GM23338 (cell line): ENCODE measurements at regions not wholly inside any gene's neighbourhood (a gene's known extent, or its start where the extent isn't known, plus 50 kb on each side); places are given as distances from the start of the nearest gene placed in this dataset.
A peak's percentile ranks its signal among the peaks of the same experiment; 100 is the strongest.

Source experiments
- CTCF ChIP-seq, 2 experiments: fragments of 200-600 bp in 1 of 2; sonication (generic) in 1 of 2; conservative IDR thresholded peaks; 2 replicates each; pipeline versions ENCODE4 v1.5.1 to v1.6.1; 2016 to 2017; ENCODE audit warnings: antibody characterized with exemption in 2 of 2, low read depth in 2 of 2, mild to moderate bottlenecking in 2 of 2, moderate library complexity in 1 of 2
- EZH2 ChIP-seq: fragments of 200-600 bp; sonication (generic); IDR thresholded peaks from one replicate; pipeline ENCODE4 v1.8.0; 2017; ENCODE audit warnings: antibody characterized with exemption, mild to moderate bottlenecking, low read depth; ENCODE audit not compliant: unreplicated experiment
- EZH2phosphoT487 ChIP-seq: fragments of 200-600 bp; sonication (generic); IDR thresholded peaks from one replicate; pipeline ENCODE4 v1.8.1; 2018; ENCODE audit warnings: antibody characterized with exemption; ENCODE audit not compliant: unreplicated experiment
- NANOG ChIP-seq: IDR thresholded peaks from 2 replicates; pipeline ENCODE4 v1.6.1; 2016; ENCODE audit warnings: antibody characterized with exemption, borderline replicate concordance
- POLR2AphosphoS5 ChIP-seq: IDR thresholded peaks from 2 replicates; pipeline ENCODE4 v1.6.1; 2016; ENCODE audit warnings: antibody characterized with exemption, low read depth
- REST ChIP-seq: IDR thresholded peaks from one replicate; pipeline ENCODE4 v1.6.1; 2018; ENCODE audit warnings: antibody characterized with exemption; ENCODE audit not compliant: unreplicated experiment
- STAT1 ChIP-seq: IDR thresholded peaks from one replicate; pipeline ENCODE4 v1.6.1; 2016; ENCODE audit warnings: antibody characterized with exemption; ENCODE audit not compliant: unreplicated experiment
- ZNF114 ChIP-seq: fragments of 250-450 bp; sonication (Bioruptor Pico); IDR thresholded peaks from 2 replicates; pipeline ENCODE4 v1.5.0; 2020; ENCODE audit warnings: mild to moderate bottlenecking, moderate library complexity
- ZNF462 ChIP-seq: fragments of 250-450 bp; sonication (Bioruptor Pico); IDR thresholded peaks from 2 replicates; pipeline ENCODE4 v1.5.0; 2020; ENCODE audit warnings: mild to moderate bottlenecking, moderate library complexity

GRCh38 chr11:105456950-105457349 is 152.9 kb upstream of the GRIA4 start:
- TF ChIP-seq CTCF (conservative IDR thresholded peaks at IDR 0.05; ENCODE audit: low read depth in 2 of 2), result peak; percentile 59
- no peak for TF ChIP-seq STAT1
- TF ChIP-seq EZH2, result no peak
- no peak for TF ChIP-seq REST
- TF ChIP-seq EZH2phosphoT487, result no peak
- no peak for TF ChIP-seq POLR2AphosphoS5
- TF ChIP-seq ZNF462 (CRISPR knock-in tag), result no peak
- no peak for TF ChIP-seq NANOG
- no peak for TF ChIP-seq ZNF114 (CRISPR knock-in tag)
